ENCODE measurements at regions not wholly inside any gene's neighbourhood (a gene's known extent, or its start where the extent isn't known, plus 50 kb on each side); places are given as distances from the start of the nearest gene placed in this dataset.

DNA sequence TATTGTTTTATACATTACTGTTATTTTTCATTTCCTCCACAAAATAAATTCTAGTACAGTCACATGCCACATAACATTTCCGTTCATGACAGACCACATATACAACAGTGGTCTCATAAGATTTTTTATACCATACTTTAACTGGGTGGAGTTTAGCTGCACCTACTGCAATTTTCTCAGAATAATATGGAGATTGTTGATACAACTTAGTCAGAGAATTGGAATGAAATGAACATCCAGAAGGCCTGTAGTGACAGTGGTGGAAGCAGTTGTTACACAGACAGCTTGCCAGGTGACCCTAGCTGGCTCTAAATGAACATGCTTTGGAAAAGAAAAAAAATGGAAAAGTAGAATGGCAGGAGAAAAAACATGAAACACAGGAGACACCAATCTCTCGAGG, 183.2 kb upstream of the TCF21 start:
- Histone ChIP-seq H3K18ac (ENCODE audit: extremely low read depth, low read length) (no peak overlapping the region), H3K23me2 (ENCODE audit: low read depth, low read length) (no peaks in the 10 kb centered on the region; the same call in 1 of the 2 replicates), H4K91ac (replicated peaks; ENCODE audit: insufficient read length, low read length) (no peak overlapping the region), H3K9ac (replicated peaks in 1 of 4; ENCODE audit: extremely low read depth in 1 of 4, low read depth in 3 of 4, low read length in 3 of 4) (no peak overlapping the region), H2AFZ (ENCODE audit: low read length) (no peak overlapping the region), H3K79me1 (ENCODE audit: low read depth, low read length) (no peaks in the 10 kb centered on the region), H2BK5ac (ENCODE audit: low read depth, low read length) (no peak overlapping the region), H3K27me3 (replicated peaks in 1 of 4; ENCODE audit: control insufficient read depth in 3 of 4, extremely low read depth in 1 of 4, insufficient read depth in 3 of 4, low read length in 3 of 4) (no peaks in the 10 kb centered on the region), H2BK12ac (ENCODE audit: low read depth, low read length) (no peak overlapping the region), H2BK15ac (ENCODE audit: low read length) (no peak overlapping the region), H3K79me2 (ENCODE audit: control insufficient read depth in 1 of 2, insufficient read depth in 2 of 2, low read length in 2 of 2) (no peaks in the 10 kb centered on the region), H3K4ac (replicated peaks; ENCODE audit: insufficient read length, low read depth, low read length) (no peak overlapping the region), H3K9me3 (ENCODE audit: insufficient read depth in 2 of 2, low read depth in 1 of 2, low read length in 1 of 2) (no peaks in the 10 kb centered on the region), H2AK5ac (ENCODE audit: low read depth, low read length) (no peak overlapping the region), H3K4me1 (replicated peaks in 1 of 4; ENCODE audit: control insufficient read depth in 3 of 4, insufficient read depth in 4 of 4, low read length in 3 of 4) (no peaks in the 10 kb centered on the region), H3K14ac (ENCODE audit: insufficient read length) (no peak overlapping the region), H3K4me3 (ENCODE audit: extremely low read depth in 1 of 4, insufficient read depth in 2 of 4, low read depth in 3 of 4, low read length in 4 of 4) (no peak overlapping the region), H3K56ac (replicated peaks; ENCODE audit: insufficient read length, low read depth, low read length) (no peak overlapping the region), H3K23ac (ENCODE audit: insufficient read length) (no peak overlapping the region), H3K27ac (ENCODE audit: low read depth, low read length) (no peak overlapping the region), H2BK20ac (ENCODE audit: low read length) (no peak overlapping the region), H4K5ac (ENCODE audit: insufficient read length, low read depth, low read length) (no peak overlapping the region), H3K36me3 (ENCODE audit: control insufficient read depth in 2 of 4, insufficient read depth in 4 of 4, low read length in 3 of 4) (no peaks in the 10 kb centered on the region), H3K4me2 (ENCODE audit: insufficient read depth in 1 of 2, low read depth in 2 of 2, low read length in 2 of 2) (no peak overlapping the region), H2BK120ac (replicated peaks; ENCODE audit: low read depth, low read length) (no peak overlapping the region), H4K8ac (ENCODE audit: extremely low read depth, insufficient read depth, low read length) (no peak overlapping the region), H4K20me1 (replicated peaks in 1 of 2; ENCODE audit: control insufficient read depth in 1 of 2, insufficient read depth in 2 of 2, low read length in 2 of 2) (no peaks in the 10 kb centered on the region)
- WGBS, 2 experiments (ENCODE audit: extremely low coverage in 1 of 2, insufficient coverage in 1 of 2, insufficient read length in 1 of 2, insufficient replicate concordance in 2 of 2, low coverage in 1 of 2, low lambda C conversion rate in 2 of 2, missing lambda C conversion rate in 1 of 2) = 91% methylated on average over 2 of the region's 2 CpGs; no CpG with 5 or more reads in 1 of the 2 experiments
- ChIA-PET CTCF (ENCODE audit: partially characterized antibody) (interaction anchor here (0.6 kb wide), 1 partner anchor 125 kb away, joined by 3 read pairs; no protein-coding TSS in a partner anchor), POLR2A (ENCODE audit: partially characterized antibody) (no interaction called here)
- FAIRE-seq (no peak), DNase-seq (ENCODE audit: low read depth in 1 of 2, low spot score in 2 of 2) (no peak)
- no peak for TF ChIP-seq SIRT6 (IDR thresholded peaks at IDR 0.05; ENCODE audit: low read length)
- no peak for TF ChIP-seq YY1 (IDR thresholded peaks at IDR 0.05; ENCODE audit: low read depth, low read length)
- TF ChIP-seq EP300 (IDR thresholded peaks at IDR 0.05; ENCODE audit: borderline replicate concordance in 1 of 2, low read depth in 2 of 2, low read length in 2 of 2) = no peak
- no peak for TF ChIP-seq SIX5 (IDR thresholded peaks at IDR 0.05; ENCODE audit: low read depth, low read length)
- no peak for TF ChIP-seq E2F6 (IDR thresholded peaks at IDR 0.05)
- TF ChIP-seq SIN3A (conservative IDR thresholded peaks at IDR 0.05 in 1 of 2, IDR thresholded peaks at IDR 0.05 in 1 of 2; ENCODE audit: low read depth in 1 of 2, low read length in 2 of 2) = no peak
- no peak for TF ChIP-seq POLR2A (IDR thresholded peaks at IDR 0.05; ENCODE audit: control extremely low read depth in 1 of 2, low read depth in 2 of 2, low read length in 2 of 2)
- no peak for TF ChIP-seq SP1 (IDR thresholded peaks at IDR 0.05; ENCODE audit: low read depth, low read length)

Measured in H1 (cell line).